T follicular helper cell (primary cell): ENCODE measurements at regions not wholly inside any gene's neighbourhood (a gene's known extent, or its start where the extent isn't known, plus 50 kb on each side); places are given as distances from the start of the nearest gene placed in this dataset.

Experiments
- DNase-seq: peaks from one replicate; pipeline ENCODE4 v3.0.0-alpha.2; 2020; ENCODE audit warnings: low read depth

- DNase-seq, result no peak
These were observed 66.6 kb upstream of the HDAC4 start for GRCh38 chr2:239467281-239467955.

- no peak for DNase-seq
These were observed 66.0 kb upstream of the HDAC4 start for GRCh38 chr2:239466755-239467271.

GRCh38 chr2:239466061-239466754 is 65.4 kb upstream of the HDAC4 start:
- no peak for DNase-seq

- no peak for DNase-seq
These were observed 64.5 kb upstream of the HDAC4 start for GRCh38 chr2:239465017-239466001.

- no peak for DNase-seq
These were observed 63.6 kb upstream of the HDAC4 start for GRCh38 chr2:239464166-239465016.

- no peak for DNase-seq
These were observed 62.8 kb upstream of the HDAC4 start for GRCh38 chr2:239463541-239464165.

GRCh38 chr2:239462671-239463506 is 62.1 kb upstream of the HDAC4 start:
- no peak for DNase-seq

GRCh38 chr2:239462191-239462515 is 61.3 kb upstream of the HDAC4 start:
- DNase-seq, result no peak

GRCh38 chr2:239461291-239462190 is 60.7 kb upstream of the HDAC4 start:
- DNase-seq, result no peak

GRCh38 chr2:239460780-239461179 is 60.0 kb upstream of the HDAC4 start:
- no peak for DNase-seq

- DNase-seq, result no peak
These were observed 58.8 kb upstream of the HDAC4 start for GRCh38 chr2:239459606-239460005.

- no peak for DNase-seq
These were observed 58.2 kb upstream of the HDAC4 start for GRCh38 chr2:239459056-239459455.

- DNase-seq, result no peak
These were observed 57.0 kb upstream of the HDAC4 start for GRCh38 chr2:239457586-239458445.

GRCh38 chr2:239456940-239457339 is 56.1 kb upstream of the HDAC4 start:
- no peak for DNase-seq

- DNase-seq, result no peak
These were observed 54.8 kb upstream of the HDAC4 start for GRCh38 chr2:239455436-239456203.

- no peak for DNase-seq
These were observed 53.7 kb upstream of the HDAC4 start for GRCh38 chr2:239454507-239454906.
